Endothelial cell of umbilical vein (primary cell): ENCODE measurements at regions not wholly inside any gene's neighbourhood (a gene's known extent, or its start where the extent isn't known, plus 50 kb on each side); places are given as distances from the start of the nearest gene placed in this dataset.

Experiments
- BruUV-seq: library from RNA; stranded (reverse); fragments of 400-500 nt; replicated peaks from 2 replicates; lab custom pipeline; 2021; lab: Mats Ljungman, UMichigan
- CTCF ChIA-PET: fragments of 300-600, 350-600 bp; sonication (Branson Sonifier 250); formaldehyde crosslinking; loops from one replicate; lab custom pipeline; 2021; ENCODE audit warnings: antibody characterized with exemption, inconsistent platforms; lab: Charles Lee
- POLR2A ChIA-PET: fragments of 300-600, 350-600 bp; sonication (Branson Sonifier 250); formaldehyde crosslinking; loops from one replicate; lab custom pipeline; 2021; ENCODE audit warnings: antibody characterized with exemption, inconsistent platforms; lab: Charles Lee
- DNase-seq: peaks from one replicate; pipeline ENCODE4 v3.0.0-alpha.2; 2011; ENCODE audit warnings: low read depth, low spot score
- FAIRE-seq: peaks from 2 replicates; lab custom pipeline; 2011; peaks lifted over from hg19 to GRCh38; lab: Jason Lieb, UNC
- H2AFZ ChIP-seq: 2 replicates; pipeline ENCODE4 v1.6.0; 2012; ENCODE audit warnings: low read depth, low read length, control low read depth, inconsistent platforms
- H3K27ac ChIP-seq: 2 replicates; pipeline ENCODE4 v1.5.1; 2011; ENCODE audit warnings: low read depth, mild to moderate bottlenecking, control low read depth, low read length, moderate library complexity; ENCODE audit not compliant: insufficient read depth
- H3K27me3 ChIP-seq, 2 experiments: 2 replicates each; pipeline versions ENCODE4 v1.6.0 to v1.6.1; 2011; ENCODE audit warnings: low read length in 2 of 2, mixed read lengths in 1 of 2; ENCODE audit not compliant: control insufficient read depth in 2 of 2, insufficient read depth in 2 of 2
- H3K36me3 ChIP-seq, 2 experiments: 2 replicates in 1 of 2; 3 replicates in 1 of 2; pipeline ENCODE4 v1.5.1; 2011; ENCODE audit warnings: low read length in 2 of 2, mild to moderate bottlenecking in 1 of 2, moderate library complexity in 1 of 2; ENCODE audit not compliant: control insufficient read depth in 2 of 2, insufficient read depth in 2 of 2; ENCODE audit errors: extremely low read depth in 1 of 2
- H3K4me1 ChIP-seq: 3 replicates; pipeline ENCODE4 v1.5.1; 2011; ENCODE audit warnings: mild to moderate bottlenecking, low read length; ENCODE audit not compliant: control insufficient read depth, insufficient read depth; ENCODE audit errors: extremely low read depth
- H3K4me2 ChIP-seq: 2 replicates; pipeline ENCODE4 v1.6.1; 2011; ENCODE audit warnings: low read length, control low read depth, mixed read lengths; ENCODE audit not compliant: insufficient read depth
- H3K4me3 ChIP-seq, 3 experiments: fragments of 200-600 bp in 1 of 3; sonication (generic), shearing (Covaris generic) in 1 of 3; replicated peaks in 1 of 3; 2 replicates each; pipeline ENCODE4 v1.5.1; 2011 to 2016; ENCODE audit warnings: control low read depth in 3 of 3, low read length in 3 of 3, mild to moderate bottlenecking in 2 of 3, inconsistent platforms in 1 of 3, low read depth in 1 of 3, moderate library complexity in 1 of 3; ENCODE audit not compliant: insufficient read depth in 1 of 3
- H3K79me2 ChIP-seq: 2 replicates; pipeline ENCODE4 v1.6.0; 2012; ENCODE audit warnings: low read length, inconsistent platforms; ENCODE audit not compliant: control insufficient read depth, insufficient read depth
- H3K9ac ChIP-seq: replicated peaks from 2 replicates; pipeline ENCODE3; 2011; ENCODE audit warnings: low read length, control low read depth; ENCODE audit not compliant: insufficient read depth; ENCODE audit errors: extremely low read depth
- H3K9me1 ChIP-seq: replicated peaks from 3 replicates; pipeline ENCODE4 v1.6.0; 2011; ENCODE audit warnings: mild to moderate bottlenecking, low read length; ENCODE audit not compliant: control insufficient read depth, insufficient read depth; ENCODE audit errors: extremely low read depth
- H3K9me3 ChIP-seq: replicated peaks from 2 replicates; pipeline ENCODE4 v1.5.1; 2012; ENCODE audit warnings: low read length, inconsistent platforms; ENCODE audit not compliant: control insufficient read depth, insufficient read depth
- H4K20me1 ChIP-seq: replicated peaks from 2 replicates; pipeline ENCODE3; 2011; ENCODE audit warnings: mild to moderate bottlenecking, low read length; ENCODE audit not compliant: control insufficient read depth, insufficient read depth; ENCODE audit errors: extremely low read depth
- EZH2 ChIP-seq: IDR thresholded peaks from 2 replicates; pipeline ENCODE4 v1.6.1; 2012; ENCODE audit warnings: borderline replicate concordance, low read depth, mild to moderate bottlenecking, moderate library complexity, low read length, inconsistent platforms; ENCODE audit not compliant: severe bottlenecking
- FOS ChIP-seq: IDR thresholded peaks from 2 replicates; pipeline ENCODE4 v1.6.1; 2011; ENCODE audit warnings: mild to moderate bottlenecking, low read length, moderate library complexity, borderline replicate concordance; ENCODE audit not compliant: insufficient read depth
- GATA2 ChIP-seq: IDR thresholded peaks from 2 replicates; pipeline ENCODE4 v1.7.0; 2011; ENCODE audit warnings: low read depth, mild to moderate bottlenecking, moderate library complexity, mixed read lengths, low read length; ENCODE audit not compliant: insufficient read length, insufficient read depth
- JUN ChIP-seq: IDR thresholded peaks from 2 replicates; pipeline ENCODE4 v1.6.1; 2011; ENCODE audit warnings: borderline replicate concordance, low read depth; ENCODE audit not compliant: insufficient read length, insufficient read depth
- MYC ChIP-seq: IDR thresholded peaks from one replicate; pipeline ENCODE4 v1.6.1; 2011; ENCODE audit warnings: mild to moderate bottlenecking, low read depth, low read length
- POLR2A ChIP-seq: IDR thresholded peaks from 2 replicates; pipeline ENCODE4 v1.6.1; 2012; ENCODE audit warnings: low read depth, mild to moderate bottlenecking, control low read depth, low read length
- POLR2AphosphoS5 ChIP-seq: IDR thresholded peaks from 2 replicates; pipeline ENCODE4 v1.6.1; 2012; ENCODE audit warnings: low read depth, mild to moderate bottlenecking, control low read depth, low read length, moderate library complexity; ENCODE audit not compliant: insufficient read depth
- dilution Hi-C: fragments of 300-500 bp; cut with MboI; formaldehyde crosslinking; loops from one replicate; pipeline ENCODE4 v1.15.0; 2019; ENCODE audit warnings: low sequenced_read_pairs; ENCODE audit not compliant: extremely low pct_ligation_motif_present
- intact Hi-C: fragments of 100-400 bp; cut with micrococcal nuclease; formaldehyde crosslinking; loops from one replicate; pipeline ENCODE4 v1.10.0; 2022
- TF ChIP-seq, protein P1 (sequence below): IDR thresholded peaks from 2 replicates; pipeline ENCODE4 v1.6.1; 2011; ENCODE audit not compliant: insufficient read depth, insufficient read length
- TF ChIP-seq, protein P2 (sequence below), 2 donors: IDR thresholded peaks; 1 replicate in 1 of 2; 2 replicates in 1 of 2; pipeline ENCODE4 v1.5.1; 2011; ENCODE audit warnings: low read length in 2 of 2, mild to moderate bottlenecking in 2 of 2, moderate library complexity in 2 of 2, control low read depth in 1 of 2, inconsistent platforms in 1 of 2, low read depth in 1 of 2; ENCODE audit not compliant: insufficient read depth in 1 of 2; ENCODE audit errors: extremely low read depth in 1 of 2

DNA sequence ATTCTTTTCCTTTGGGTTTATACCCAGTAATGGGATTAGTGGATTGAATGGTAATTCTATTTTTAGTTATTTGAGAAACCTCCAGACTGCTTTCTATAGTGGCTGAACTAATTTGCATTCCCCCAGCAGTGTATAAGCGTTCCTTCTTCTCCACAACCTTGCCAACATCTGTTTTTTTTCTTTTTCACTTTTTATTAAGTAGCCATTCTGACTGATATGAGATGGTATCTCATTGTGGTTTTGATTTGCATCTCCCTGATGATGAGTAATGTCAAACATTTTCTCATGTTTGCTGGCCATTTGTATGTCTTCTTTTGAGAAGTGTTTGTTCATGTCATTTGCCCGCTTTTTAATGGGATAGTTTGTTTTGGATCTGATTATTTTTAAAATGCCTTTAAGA, 64.1 kb upstream of the MEIS1 start:
- H3K9me3 ChIP-seq = no peaks in the 10 kb centered on the region
- no peaks in the 10 kb centered on the region for H3K9me1 ChIP-seq
- no peaks in the 10 kb centered on the region for H4K20me1 ChIP-seq
- BruUV-seq = no TSS peak
- no peak overlapping the region for H2AFZ ChIP-seq
- TF ChIP-seq POLR2A (no peak), FOS (no peak), POLR2AphosphoS5 (no peak), JUN (no peak), EZH2 (no peak), GATA2 (no peak), MYC (no peak)
- TF ChIP-seq, protein P1, sequence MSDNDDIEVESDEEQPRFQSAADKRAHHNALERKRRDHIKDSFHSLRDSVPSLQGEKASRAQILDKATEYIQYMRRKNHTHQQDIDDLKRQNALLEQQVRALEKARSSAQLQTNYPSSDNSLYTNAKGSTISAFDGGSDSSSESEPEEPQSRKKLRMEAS = no peak
- TF ChIP-seq, protein P2, sequence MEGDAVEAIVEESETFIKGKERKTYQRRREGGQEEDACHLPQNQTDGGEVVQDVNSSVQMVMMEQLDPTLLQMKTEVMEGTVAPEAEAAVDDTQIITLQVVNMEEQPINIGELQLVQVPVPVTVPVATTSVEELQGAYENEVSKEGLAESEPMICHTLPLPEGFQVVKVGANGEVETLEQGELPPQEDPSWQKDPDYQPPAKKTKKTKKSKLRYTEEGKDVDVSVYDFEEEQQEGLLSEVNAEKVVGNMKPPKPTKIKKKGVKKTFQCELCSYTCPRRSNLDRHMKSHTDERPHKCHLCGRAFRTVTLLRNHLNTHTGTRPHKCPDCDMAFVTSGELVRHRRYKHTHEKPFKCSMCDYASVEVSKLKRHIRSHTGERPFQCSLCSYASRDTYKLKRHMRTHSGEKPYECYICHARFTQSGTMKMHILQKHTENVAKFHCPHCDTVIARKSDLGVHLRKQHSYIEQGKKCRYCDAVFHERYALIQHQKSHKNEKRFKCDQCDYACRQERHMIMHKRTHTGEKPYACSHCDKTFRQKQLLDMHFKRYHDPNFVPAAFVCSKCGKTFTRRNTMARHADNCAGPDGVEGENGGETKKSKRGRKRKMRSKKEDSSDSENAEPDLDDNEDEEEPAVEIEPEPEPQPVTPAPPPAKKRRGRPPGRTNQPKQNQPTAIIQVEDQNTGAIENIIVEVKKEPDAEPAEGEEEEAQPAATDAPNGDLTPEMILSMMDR (IDR thresholded peaks at IDR 0.05; ENCODE audit: extremely low read depth in 1 of 2, insufficient read depth in 1 of 2, low read depth in 1 of 2, low read length in 2 of 2) = no peak
- peaks cover 0 to 3% of the 10 kb centered on the region in 2 experiments for H3K27me3 ChIP-seq
- POLR2A ChIA-PET = no interaction called here
- H3K4me1 ChIP-seq = no peaks in the 10 kb centered on the region
- no peaks in the 10 kb centered on the region for H3K79me2 ChIP-seq
- CTCF ChIA-PET = no interaction called here
- dilution Hi-C loops = no loop called here
- no peak overlapping the region for H3K4me2 ChIP-seq
- H3K9ac ChIP-seq = no peak overlapping the region
- H3K27ac ChIP-seq = no peak overlapping the region
- intact Hi-C loops = no loop called here
- no peak overlapping the region for H3K4me3 ChIP-seq
- no peaks in the 10 kb centered on the region for H3K36me3 ChIP-seq
- FAIRE-seq (no peak), DNase-seq (no peak)
